A673 (cell line): ENCODE measurements at regions not wholly inside any gene's neighbourhood (a gene's known extent, or its start where the extent isn't known, plus 50 kb on each side); places are given as distances from the start of the nearest gene placed in this dataset.

Experiments
- EZH2 ChIP-seq: fragments of 200-600 bp; sonication (generic); IDR thresholded peaks from 2 replicates; pipeline ENCODE4 v1.6.1; 2017; ENCODE audit warnings: borderline replicate concordance, low read depth, mild to moderate bottlenecking, mixed read lengths, antibody characterized with exemption, low read length; ENCODE audit not compliant: poor library complexity, severe bottlenecking
- TF ChIP-seq, protein P1 (sequence below): fragments of 300-800, 200-600 bp; sonication (generic); conservative IDR thresholded peaks from 2 replicates; pipeline ENCODE4 v1.5.1; 2017; ENCODE audit warnings: low read depth, mild to moderate bottlenecking, antibody characterized with exemption, low read length, moderate library complexity, mixed read lengths

DNA sequence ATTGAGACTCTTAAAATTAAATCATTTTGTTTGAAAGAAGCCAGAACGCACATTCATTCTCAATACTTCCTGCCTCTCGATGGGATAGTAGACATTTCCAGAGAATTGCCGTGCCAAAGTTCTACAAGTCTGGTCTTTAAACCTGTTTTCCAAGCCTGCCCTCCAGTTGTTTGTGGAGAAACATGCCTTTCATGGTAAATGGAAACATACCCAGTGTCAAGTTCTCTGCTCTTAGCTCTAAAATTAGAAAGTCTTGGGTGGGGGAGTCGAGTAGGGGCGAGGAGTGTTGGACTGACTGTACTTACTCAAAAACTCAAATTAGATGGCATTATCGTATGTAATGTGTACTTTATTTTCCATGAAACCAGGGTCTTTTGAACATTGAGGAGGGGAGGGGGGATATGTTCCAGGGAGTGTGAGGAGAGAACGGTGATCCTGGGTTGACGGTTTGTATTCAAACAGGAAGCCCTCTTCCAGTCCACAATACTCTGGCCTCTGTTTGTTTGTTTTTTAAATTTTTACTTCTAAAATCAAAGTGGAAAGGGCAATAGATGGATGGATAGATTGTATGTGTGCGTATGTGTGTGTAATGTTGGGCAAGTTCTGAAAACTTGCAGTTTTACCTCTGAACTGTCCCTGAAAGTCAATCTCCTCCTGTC is 106.8 kb upstream of the ARMC2 start:
- TF ChIP-seq, protein P1, sequence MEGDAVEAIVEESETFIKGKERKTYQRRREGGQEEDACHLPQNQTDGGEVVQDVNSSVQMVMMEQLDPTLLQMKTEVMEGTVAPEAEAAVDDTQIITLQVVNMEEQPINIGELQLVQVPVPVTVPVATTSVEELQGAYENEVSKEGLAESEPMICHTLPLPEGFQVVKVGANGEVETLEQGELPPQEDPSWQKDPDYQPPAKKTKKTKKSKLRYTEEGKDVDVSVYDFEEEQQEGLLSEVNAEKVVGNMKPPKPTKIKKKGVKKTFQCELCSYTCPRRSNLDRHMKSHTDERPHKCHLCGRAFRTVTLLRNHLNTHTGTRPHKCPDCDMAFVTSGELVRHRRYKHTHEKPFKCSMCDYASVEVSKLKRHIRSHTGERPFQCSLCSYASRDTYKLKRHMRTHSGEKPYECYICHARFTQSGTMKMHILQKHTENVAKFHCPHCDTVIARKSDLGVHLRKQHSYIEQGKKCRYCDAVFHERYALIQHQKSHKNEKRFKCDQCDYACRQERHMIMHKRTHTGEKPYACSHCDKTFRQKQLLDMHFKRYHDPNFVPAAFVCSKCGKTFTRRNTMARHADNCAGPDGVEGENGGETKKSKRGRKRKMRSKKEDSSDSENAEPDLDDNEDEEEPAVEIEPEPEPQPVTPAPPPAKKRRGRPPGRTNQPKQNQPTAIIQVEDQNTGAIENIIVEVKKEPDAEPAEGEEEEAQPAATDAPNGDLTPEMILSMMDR = no peak
- no peak for TF ChIP-seq EZH2
